HepG2 (cell line): ENCODE measurements at regions not wholly inside any gene's neighbourhood (a gene's known extent, or its start where the extent isn't known, plus 50 kb on each side); places are given as distances from the start of the nearest gene placed in this dataset.

Source experiments
- ATAC-seq: fragments of 200-7000 bp; cut with Tn5 transposase; 3 replicates; pipeline ENCODE4 v1.9.1; 2020; ENCODE audit warnings: mild to moderate bottlenecking, moderate library complexity
- BruUV-seq: library from RNA; stranded (reverse); fragments of 400-500 nt; replicated peaks from 2 replicates; lab custom pipeline; 2021; lab: Mats Ljungman, UMichigan
- CTCF ChIA-PET: fragments of 300-600 bp; formaldehyde crosslinking; extraction: SDS; loops from one replicate; lab custom pipeline; 2021; ENCODE audit warnings: low total read pairs, inconsistent platforms, low intra/inter-chr PET ratio; lab: Yijun Ruan, JAX
- POLR2A ChIA-PET: fragments of 350-600 bp; sonication (Branson Sonifier 250); formaldehyde crosslinking; loops from one replicate; lab custom pipeline; 2020; ENCODE audit warnings: antibody characterized with exemption, inconsistent platforms; lab: Yijun Ruan, JAX
- DNase-seq: peaks from one replicate; pipeline ENCODE4 v3.0.0-alpha.2; 2015; ENCODE audit warnings: low spot score
- FAIRE-seq: peaks from 3 replicates; lab custom pipeline; 2011; peaks lifted over from hg19 to GRCh38; lab: Jason Lieb, UNC
- H2AFZ ChIP-seq: one replicate; pipeline ENCODE4 v1.6.1; 2011; ENCODE audit warnings: low read length, inconsistent platforms
- H3K27ac ChIP-seq: fragments of 300-600 bp; 3 replicates; pipeline ENCODE4 v1.8.0; 2011; ENCODE audit warnings: mixed run types, mild to moderate bottlenecking, mixed read lengths, low read length, inconsistent platforms; ENCODE audit not compliant: insufficient read depth; ENCODE audit errors: extremely low read length
- H3K27me3 ChIP-seq, 2 experiments: fragments of 200-600 bp in 1 of 2; 2 replicates in 1 of 2; 3 replicates in 1 of 2; pipeline versions ENCODE4 v1.6.0 to v1.8.0; 2011; ENCODE audit warnings: low read length in 2 of 2, mild to moderate bottlenecking in 2 of 2, moderate library complexity in 2 of 2, inconsistent platforms in 1 of 2; ENCODE audit not compliant: insufficient read depth in 2 of 2, control insufficient read depth in 1 of 2
- H3K36me3 ChIP-seq, 2 experiments: fragments of 200-600 bp in 1 of 2; replicated peaks in 1 of 2; 2 replicates in 1 of 2; 3 replicates in 1 of 2; pipeline versions ENCODE4 v1.5.1 to v1.8.0; 2011; ENCODE audit warnings: low read length in 2 of 2, inconsistent platforms in 1 of 2; ENCODE audit not compliant: insufficient read depth in 2 of 2, control insufficient read depth in 1 of 2
- H3K4me1 ChIP-seq: 2 replicates; pipeline ENCODE4 v1.5.1; 2012; ENCODE audit warnings: low read length, inconsistent platforms; ENCODE audit not compliant: insufficient read depth
- H3K4me2 ChIP-seq: 2 replicates; pipeline ENCODE4 v1.6.0; 2011; ENCODE audit warnings: low read depth, low read length, inconsistent platforms
- H3K4me3 ChIP-seq, 3 experiments: fragments of 200-600 bp in 1 of 3; sonication (generic), shearing (Covaris generic) in 1 of 3; replicated peaks in 1 of 3; 2 replicates each; pipeline ENCODE4 v1.5.1; 2011 to 2016; ENCODE audit warnings: low read length in 3 of 3, inconsistent platforms in 2 of 3, low read depth in 2 of 3, mild to moderate bottlenecking in 2 of 3, control low read depth in 1 of 3, mixed read lengths in 1 of 3; ENCODE audit not compliant: insufficient read depth in 1 of 3
- H3K79me2 ChIP-seq: one replicate; pipeline ENCODE4 v1.6.1; 2011; ENCODE audit warnings: low read length, inconsistent platforms; ENCODE audit not compliant: insufficient read depth
- H3K9ac ChIP-seq: 2 replicates; pipeline ENCODE4 v1.6.0; 2011; ENCODE audit warnings: mild to moderate bottlenecking, low read depth, low read length, inconsistent platforms; ENCODE audit not compliant: insufficient read depth
- H3K9me3 ChIP-seq: 2 replicates; pipeline ENCODE4 v1.5.1; 2012; ENCODE audit warnings: mild to moderate bottlenecking, low read length
- H4K20me1 ChIP-seq: 2 replicates; pipeline ENCODE4 v1.6.0; 2011; ENCODE audit warnings: inconsistent platforms, mild to moderate bottlenecking, low read length, moderate library complexity; ENCODE audit not compliant: insufficient read depth
- GTF2F1 ChIP-seq: fragments of 150-350 bp; IDR thresholded peaks from 2 replicates; pipeline ENCODE4 v1.6.1; 2014; ENCODE audit warnings: low read length
- HBP1 ChIP-seq: IDR thresholded peaks from 2 replicates; pipeline ENCODE4 v1.6.1; 2016; ENCODE audit warnings: low read depth, control low read depth
- HNF1A ChIP-seq, 2 experiments: sonication (generic) in 1 of 2; formaldehyde crosslinking in 1 of 2; IDR thresholded peaks; 2 replicates each; pipeline versions ENCODE4 v1.4.0 to v1.6.1; 2016 to 2020; ENCODE audit warnings: borderline replicate concordance in 1 of 2, low read depth in 1 of 2, mild to moderate bottlenecking in 1 of 2, missing genetic modification reagents in 1 of 2
- HOXA5 ChIP-seq: sonication (generic); formaldehyde crosslinking; IDR thresholded peaks from 2 replicates; pipeline ENCODE4 v1.4.0; 2020; ENCODE audit warnings: missing genetic modification reagents
- MAF1 ChIP-seq: sonication (generic); formaldehyde crosslinking; IDR thresholded peaks from 2 replicates; pipeline ENCODE4 v1.5.0; 2020; ENCODE audit warnings: missing genetic modification reagents, borderline replicate concordance
- TOPORS ChIP-seq: sonication (generic); formaldehyde crosslinking; IDR thresholded peaks from 2 replicates; pipeline ENCODE4 v1.8.0; 2023; ENCODE audit warnings: mild to moderate bottlenecking, missing genetic modification reagents
- ZFP41 ChIP-seq: sonication (generic); formaldehyde crosslinking; IDR thresholded peaks from 2 replicates; pipeline ENCODE4 v1.4.0; 2020; ENCODE audit warnings: mild to moderate bottlenecking, missing genetic modification reagents, borderline replicate concordance
- ZNF234 ChIP-seq: sonication (generic); formaldehyde crosslinking; conservative IDR thresholded peaks from 2 replicates; pipeline ENCODE4 v1.5.1; 2020; ENCODE audit warnings: mild to moderate bottlenecking, missing genetic modification reagents
- ZNF557 ChIP-seq: sonication (generic); formaldehyde crosslinking; IDR thresholded peaks from 2 replicates; pipeline ENCODE4 v1.4.0; 2020; ENCODE audit warnings: missing genetic modification reagents
- ZNF709 ChIP-seq: sonication (generic); formaldehyde crosslinking; IDR thresholded peaks from 2 replicates; pipeline ENCODE4 v1.5.0; 2020; ENCODE audit warnings: mild to moderate bottlenecking, missing genetic modification reagents
- WGBS: methylation state at CpG from one replicate; pipeline ENCODE4 v1.1.6; 2017; ENCODE audit warnings: low lambda C conversion rate; 5-methylcytosine and 5-hydroxymethylcytosine counted together
- in situ Hi-C: cut with HindIII; loops from 2 replicates; pipeline ENCODE4 v1.10.0; 2017; ENCODE audit warnings: low pct_unique_long_range_greater_than_20kb; ENCODE audit not compliant: extremely low pct_ligation_motif_present
- intact Hi-C: fragments of 100-400 bp; cut with micrococcal nuclease; formaldehyde crosslinking; loops from one replicate; pipeline ENCODE4 v1.10.0; 2022; ENCODE audit not compliant: unreplicated experiment

- TF ChIP-seq ZFP41 (CRISPR knock-in tag) (no peak), MAF1 (no peak)
Measured at GRCh38 chr13:67754012-67754411, 523.9 kb upstream of the PCDH9 start (continued).

DNA sequence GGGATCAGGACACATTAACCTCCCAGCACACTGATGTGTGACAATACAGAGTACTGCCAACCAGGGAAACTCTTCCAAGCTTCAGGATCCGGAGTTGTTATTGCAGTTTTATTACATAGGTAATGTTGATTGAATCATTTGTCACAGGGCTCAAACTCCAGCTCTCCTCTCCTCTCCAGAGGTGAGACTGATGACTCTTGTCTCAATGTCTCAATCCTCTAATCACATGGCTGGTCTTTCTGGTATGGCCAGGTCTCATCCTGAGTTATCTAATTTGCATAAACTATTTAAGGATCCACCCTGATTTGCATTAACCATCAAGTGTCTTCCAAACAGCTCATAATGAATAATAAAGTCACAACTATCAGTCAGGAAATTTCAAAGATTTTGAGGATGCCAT lies 522.6 kb upstream of the PCDH9 start:
- TF ChIP-seq ZNF709 = no peak
- no peak for TF ChIP-seq GTF2F1
- TF ChIP-seq HOXA5 (CRISPR knock-in tag) = no peak
- TF ChIP-seq HNF1A (IDR thresholded peaks at IDR 0.05; ENCODE audit: low read depth) = no peak
- TF ChIP-seq HNF1A (CRISPR knock-in tag; IDR thresholded peaks at IDR 0.05; ENCODE audit: borderline replicate concordance) = no peak
- TF ChIP-seq HBP1 (CRISPR knock-in tag) = no peak
- TF ChIP-seq ZNF557 (CRISPR knock-in tag) = no peak
- TF ChIP-seq ZNF234 (CRISPR knock-in tag) = no peak
- TF ChIP-seq MAF1 = no peak
- TF ChIP-seq TOPORS (CRISPR knock-in tag) = no peak
- Histone ChIP-seq H3K4me3 (no peak overlapping the region), H3K36me3 (no peaks in the 10 kb centered on the region), H3K27me3 (no peaks in the 10 kb centered on the region), H3K79me2 (no peaks in the 10 kb centered on the region), H2AFZ (no peak overlapping the region), H3K4me2 (no peak overlapping the region), H3K9me3 (no peaks in the 10 kb centered on the region), H3K9ac (no peak overlapping the region), H3K27ac (no peak overlapping the region), H4K20me1 (no peaks in the 10 kb centered on the region), H3K4me1 (no peaks in the 10 kb centered on the region)
- ATAC-seq (no peak), FAIRE-seq (no peak), DNase-seq (no peak)
- 0% methylated on average over 1 of the region's 1 CpG for WGBS
- BruUV-seq = no TSS peak
- ChIA-PET POLR2A (no interaction called here), CTCF (no interaction called here)
- in situ Hi-C loops (no loop called here), intact Hi-C loops (no loop called here)
